Suppressor macrophage treated with lipopolysaccharide for 4 hours (primary cell): ENCODE measurements at regions not wholly inside any gene's neighbourhood (a gene's known extent, or its start where the extent isn't known, plus 50 kb on each side); places are given as distances from the start of the nearest gene placed in this dataset.
"Not testable (repeated sequence)": the region's sequence is repeated elsewhere in the genome, so short reads cannot be mapped to it uniquely, and the experiment has no call there.

ENCODE experiments used
- DNase-seq: peaks from one replicate; pipeline ENCODE4 v3.0.0-alpha.2; 2020

- no peak for DNase-seq
These were observed 201.3 kb downstream of the AKAP7 start for GRCh38 chr6:131336596-131336995.

GRCh38 chr6:131346896-131347295, 211.6 kb downstream of the AKAP7 start:
- DNase-seq, result not testable (repeated sequence)

- no peak for DNase-seq
These were observed 213.3 kb downstream of the AKAP7 start for GRCh38 chr6:131348572-131348971.

- no peak for DNase-seq
These were observed 213.9 kb downstream of the AKAP7 start for GRCh38 chr6:131349199-131349598.

- no peak for DNase-seq
These were observed 217.8 kb downstream of the AKAP7 start for GRCh38 chr6:131353106-131353505.

GRCh38 chr6:131353876-131354275, 218.6 kb downstream of the AKAP7 start:
- DNase-seq, result no peak

GRCh38 chr6:131354356-131354755, 218.7 kb upstream of the ARG1 start:
- no peak for DNase-seq

GRCh38 chr6:131356161-131356560, 216.9 kb upstream of the ARG1 start:
- DNase-seq, result no peak

GRCh38 chr6:131357501-131357900, 215.5 kb upstream of the ARG1 start:
- DNase-seq, result no peak

- DNase-seq, result no peak
These were observed 211.0 kb upstream of the ARG1 start for GRCh38 chr6:131362070-131362469.

GRCh38 chr6:131362696-131363095, 210.3 kb upstream of the ARG1 start:
- DNase-seq, result no peak

GRCh38 chr6:131363947-131364834, 208.8 kb upstream of the ARG1 start:
- DNase-seq, result no peak

GRCh38 chr6:131366223-131366622, 206.8 kb upstream of the ARG1 start:
- DNase-seq, result no peak

- no peak for DNase-seq
These were observed 205.7 kb upstream of the ARG1 start for GRCh38 chr6:131367206-131367873.

GRCh38 chr6:131368198-131368911, 204.7 kb upstream of the ARG1 start:
- peak; percentile 1 for DNase-seq

GRCh38 chr6:131372535-131372934, 200.5 kb upstream of the ARG1 start:
- DNase-seq, result no peak

- no peak for DNase-seq
These were observed 195.8 kb upstream of the ARG1 start for GRCh38 chr6:131377112-131377705.

GRCh38 chr6:131378874-131379273, 194.2 kb upstream of the ARG1 start:
- no peak for DNase-seq

- DNase-seq, result no peak
These were observed 193.1 kb upstream of the ARG1 start for GRCh38 chr6:131379948-131380347.

- DNase-seq, result no peak
These were observed 191.8 kb upstream of the ARG1 start for GRCh38 chr6:131381052-131381708.

- DNase-seq, result no peak
These were observed 191.3 kb upstream of the ARG1 start for GRCh38 chr6:131381709-131382093.

GRCh38 chr6:131382631-131383030, 190.4 kb upstream of the ARG1 start:
- no peak for DNase-seq
